Activated CD4-positive, alpha-beta T cell treated with anti-CD3 and anti-CD28 coated beads for 36 hours (primary cell): ENCODE measurements at regions not wholly inside any gene's neighbourhood (a gene's known extent, or its start where the extent isn't known, plus 50 kb on each side); places are given as distances from the start of the nearest gene placed in this dataset.

ENCODE experiments used
- ATAC-seq: fragments of 200-7000 bp; cut with Tn5 transposase; one replicate; pipeline ENCODE4 v1.10.0; 2021; ENCODE audit warnings: mild to moderate bottlenecking, moderate library complexity
- CTCF ChIA-PET: fragments of 350-600 bp; sonication (Branson Sonifier 250); formaldehyde crosslinking; loops from one replicate; lab custom pipeline; 2021; ENCODE audit warnings: antibody characterized with exemption; lab: Charles Lee
- POLR2A ChIA-PET: fragments of 350-600 bp; sonication (Branson Sonifier 250); formaldehyde crosslinking; loops from one replicate; lab custom pipeline; 2021; ENCODE audit warnings: antibody characterized with exemption, inconsistent platforms; lab: Charles Lee
- DNase-seq: peaks from one replicate; pipeline ENCODE4 v3.0.0-alpha.2; 2020
- H3K27ac Mint-ChIP-seq: one replicate; pipeline ENCODE4 v1.8.0; 2021; ENCODE audit warnings: mixed read lengths
- H3K27me3 Mint-ChIP-seq: one replicate; pipeline ENCODE4 v1.8.0; 2021; ENCODE audit warnings: mixed read lengths
- H3K36me3 Mint-ChIP-seq: one replicate; pipeline ENCODE4 v1.8.0; 2021; ENCODE audit warnings: low read depth, mixed read lengths
- H3K4me1 Mint-ChIP-seq: one replicate; pipeline ENCODE4 v1.8.0; 2021; ENCODE audit warnings: mixed read lengths
- H3K4me3 Mint-ChIP-seq: one replicate; pipeline ENCODE4 v1.8.0; 2021; ENCODE audit warnings: mild to moderate bottlenecking, moderate library complexity, mixed read lengths
- H3K9me3 Mint-ChIP-seq: one replicate; pipeline ENCODE4 v1.8.0; 2021; ENCODE audit warnings: low read depth, mixed read lengths
- intact Hi-C, 2 experiments: fragments of 100-400 bp; cut with DNase I in 1 of 2; cut with micrococcal nuclease in 1 of 2; formaldehyde crosslinking; loops; one replicate each; pipeline versions ENCODE4 v1.14.2 to v1.15.1; 2022 to 2024; cut with DNase I, micrococcal nuclease

DNA sequence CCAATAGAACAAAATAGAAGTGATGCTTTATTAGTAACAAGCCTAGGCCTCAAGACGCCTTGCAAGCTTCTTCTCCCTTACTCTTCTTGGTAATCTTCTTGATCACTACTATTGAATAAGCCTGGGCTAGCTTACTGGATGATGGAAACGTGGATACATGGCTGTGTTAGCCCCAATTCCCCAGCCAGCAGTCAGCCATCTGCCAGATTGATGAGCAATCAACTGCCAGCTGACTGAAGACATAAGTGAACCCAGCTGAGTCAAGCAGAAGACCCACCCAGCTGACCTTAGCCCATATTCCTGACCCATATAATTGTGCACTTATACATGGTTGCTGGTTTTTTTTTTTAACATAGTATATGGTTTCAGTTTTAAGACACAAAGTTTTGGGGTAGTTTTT lies 130.4 kb downstream of the DHX15 start:
- no peak for DNase-seq
- CTCF ChIA-PET = no interaction called here
- ATAC-seq = no peak
- H3K9me3 Mint-ChIP-seq = peaks cover 2% of the 10 kb centered on the region
- intact Hi-C loops = no loop called here
- H3K27ac Mint-ChIP-seq = no peak overlapping the region
- no peak overlapping the region for H3K4me3 Mint-ChIP-seq
- POLR2A ChIA-PET = no interaction called here
- peaks cover 27% of the 10 kb centered on the region for H3K27me3 Mint-ChIP-seq
- H3K36me3 Mint-ChIP-seq = no peaks in the 10 kb centered on the region
- no peaks in the 10 kb centered on the region for H3K4me1 Mint-ChIP-seq

DNA sequence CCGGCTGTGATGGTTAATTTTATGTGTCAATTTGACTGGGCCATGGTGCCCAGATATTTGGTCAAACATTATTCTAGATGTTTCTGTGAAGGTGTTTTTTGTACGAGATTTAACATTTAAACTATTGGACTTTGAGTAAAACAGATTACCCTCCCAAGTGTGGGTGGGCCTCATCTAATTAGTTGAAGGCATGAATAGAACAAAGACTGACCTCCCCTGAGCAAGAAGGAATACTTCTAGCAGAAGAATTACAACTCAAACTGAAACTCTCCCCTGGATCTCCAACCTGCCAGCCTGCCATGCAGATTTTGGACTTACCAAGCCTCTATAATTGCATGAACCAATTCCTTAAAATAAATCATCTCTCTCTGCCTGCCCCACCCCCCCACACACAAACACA lies 132.5 kb downstream of the DHX15 start:
- intact Hi-C loops = no loop called here
- ATAC-seq (no peak), DNase-seq (no peak)
- no peak overlapping the region for H3K27ac Mint-ChIP-seq
- H3K9me3 Mint-ChIP-seq = peaks cover 2% of the 10 kb centered on the region
- CTCF ChIA-PET = no interaction called here
- POLR2A ChIA-PET = no interaction called here
- H3K36me3 Mint-ChIP-seq = no peaks in the 10 kb centered on the region
- H3K27me3 Mint-ChIP-seq = peaks cover 33% of the 10 kb centered on the region
- no peak overlapping the region for H3K4me3 Mint-ChIP-seq
- no peaks in the 10 kb centered on the region for H3K4me1 Mint-ChIP-seq

DNA sequence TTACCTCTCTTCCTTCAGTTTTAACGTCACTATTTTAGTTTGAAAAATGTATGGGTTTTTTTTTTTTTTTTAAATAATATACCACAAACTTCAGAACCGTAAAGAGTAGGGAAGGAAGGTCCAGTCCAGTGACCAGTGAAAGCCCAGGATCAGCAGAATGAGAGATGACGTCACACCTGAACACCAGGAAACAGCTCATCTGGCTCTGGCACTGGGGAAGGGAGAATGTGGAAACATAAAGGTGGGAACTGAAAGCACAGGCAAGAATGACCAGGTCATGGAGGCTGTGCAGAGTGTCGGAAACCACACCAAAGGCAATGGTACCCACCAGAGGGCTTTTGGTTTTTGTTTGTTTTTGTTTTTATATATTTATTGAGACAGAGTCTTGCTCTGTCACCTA lies 141.2 kb downstream of the DHX15 start:
- POLR2A ChIA-PET = no interaction called here
- ATAC-seq (no peak), DNase-seq (no peak)
- Mint-ChIP-seq H3K27ac (no peak overlapping the region), H3K4me1 (no peaks in the 10 kb centered on the region), H3K4me3 (no peak overlapping the region), H3K9me3 (no peaks in the 10 kb centered on the region), H3K36me3 (no peaks in the 10 kb centered on the region), H3K27me3 (peaks cover 19% of the 10 kb centered on the region)
- intact Hi-C loops = no loop called here
- CTCF ChIA-PET = interaction anchor here (0.9 kb wide), 1 partner anchor 10 kb away, joined by 4 read pairs; no protein-coding TSS in a partner anchor

DNA sequence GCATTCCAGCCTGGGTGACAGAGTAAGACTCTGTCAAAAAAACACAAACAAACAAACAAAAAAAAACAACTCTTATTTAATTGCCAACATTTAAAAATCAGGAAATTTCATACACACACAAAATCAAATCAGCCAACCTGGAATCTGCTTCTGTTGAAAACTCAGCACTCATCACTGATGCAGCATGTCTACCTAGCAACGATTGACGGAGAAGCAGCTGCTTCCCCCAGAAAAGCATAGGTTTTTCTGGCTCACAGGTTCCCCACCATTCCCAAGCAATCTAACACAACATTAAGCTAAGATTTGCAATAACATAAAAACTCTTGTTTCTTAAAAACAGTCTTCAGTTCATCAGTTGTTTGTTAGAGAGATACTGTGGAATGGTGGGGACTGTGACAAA lies 143.6 kb downstream of the DHX15 start:
- POLR2A ChIA-PET = interaction anchor here (0.6 kb wide), 1 partner anchor 535 kb away, joined by 3 read pairs; no protein-coding TSS in a partner anchor
- no peak for ATAC-seq

DNA sequence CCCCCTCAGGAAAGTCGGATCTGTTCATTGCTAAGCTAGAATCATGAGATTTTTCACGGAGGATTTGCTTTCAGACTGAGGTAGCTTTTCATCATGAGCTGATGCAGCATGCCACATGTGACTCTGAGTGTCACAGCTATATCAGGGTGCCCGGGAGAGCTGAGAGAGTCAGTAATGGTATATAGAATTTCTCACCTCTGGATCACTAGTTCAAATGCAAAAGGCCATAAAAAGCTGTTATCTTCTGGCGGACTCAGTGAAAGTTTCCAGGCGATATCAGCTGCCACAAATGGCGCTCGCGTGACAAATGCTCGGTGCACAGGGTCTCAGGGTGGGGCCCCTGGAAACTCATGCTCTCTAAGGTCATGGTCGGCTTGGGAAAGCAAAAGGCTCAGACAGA lies 150.1 kb downstream of the DHX15 start:
- H3K27me3 Mint-ChIP-seq = peaks cover 13% of the 10 kb centered on the region
- no peak overlapping the region for H3K4me3 Mint-ChIP-seq
- H3K36me3 Mint-ChIP-seq = no peaks in the 10 kb centered on the region
- CTCF ChIA-PET = interaction anchor here (1.2 kb wide), 1 partner anchor 16 kb away, joined by 5 read pairs; no protein-coding TSS in a partner anchor
- intact Hi-C loops = no loop called here
- ATAC-seq = no peak
- no peak overlapping the region for H3K27ac Mint-ChIP-seq
- POLR2A ChIA-PET = no interaction called here
- H3K4me1 Mint-ChIP-seq = no peaks in the 10 kb centered on the region
- no peak for DNase-seq
- H3K9me3 Mint-ChIP-seq = no peaks in the 10 kb centered on the region

More for the DNA sequence above, 143.6 kb downstream of the DHX15 start:
- Mint-ChIP-seq H3K4me1 (no peaks in the 10 kb centered on the region), H3K9me3 (no peaks in the 10 kb centered on the region), H3K4me3 (no peak overlapping the region), H3K27me3 (peaks cover 17% of the 10 kb centered on the region), H3K27ac (no peak overlapping the region), H3K36me3 (no peaks in the 10 kb centered on the region)
- CTCF ChIA-PET = no interaction called here
- DNase-seq = no peak
- intact Hi-C loops = no loop called here

DNA sequence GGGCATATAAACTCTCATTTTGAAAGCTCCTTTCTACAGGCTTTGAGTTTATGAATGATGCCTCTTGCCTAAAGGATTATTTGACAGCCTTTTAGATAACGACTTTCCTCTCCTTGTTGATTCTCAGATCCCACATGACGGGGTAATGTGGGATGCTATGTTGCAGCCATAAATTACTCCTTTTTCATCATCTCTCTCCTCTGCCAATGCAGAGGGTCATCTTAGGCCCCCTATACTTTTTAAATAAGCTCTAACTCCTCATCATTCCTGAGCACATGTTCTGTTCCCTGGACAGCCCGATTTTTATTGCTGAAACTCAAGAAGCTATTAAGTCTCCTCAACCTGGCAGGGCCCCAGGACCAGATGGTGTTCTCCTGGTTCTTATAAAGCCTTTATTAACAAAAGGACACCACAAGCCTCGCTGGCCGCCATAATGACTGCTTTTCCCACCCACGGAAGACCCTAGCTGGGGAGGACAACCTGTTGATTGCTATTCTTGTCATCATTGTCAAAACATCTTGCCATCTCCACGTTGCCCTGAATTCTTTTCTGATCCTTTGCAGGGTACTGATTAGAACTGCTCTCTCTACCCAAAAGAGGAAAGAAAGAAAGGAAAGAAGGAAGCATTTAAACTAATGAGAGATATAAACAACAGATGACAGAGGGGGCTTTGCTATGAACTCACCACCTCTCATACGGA lies 150.7 kb downstream of the DHX15 start:
- Mint-ChIP-seq H3K36me3 (no peaks in the 10 kb centered on the region), H3K27ac (no peak overlapping the region), H3K9me3 (no peaks in the 10 kb centered on the region), H3K27me3 (peaks cover 15% of the 10 kb centered on the region), H3K4me1 (no peaks in the 10 kb centered on the region), H3K4me3 (no peak overlapping the region)
- no peak for ATAC-seq
- intact Hi-C loops = no loop called here
- no peak for DNase-seq
- CTCF ChIA-PET = interaction anchor here (0.7 kb wide), 1 partner anchor 10 kb away, joined by 4 read pairs; no protein-coding TSS in a partner anchor
- POLR2A ChIA-PET = no interaction called here

DNA sequence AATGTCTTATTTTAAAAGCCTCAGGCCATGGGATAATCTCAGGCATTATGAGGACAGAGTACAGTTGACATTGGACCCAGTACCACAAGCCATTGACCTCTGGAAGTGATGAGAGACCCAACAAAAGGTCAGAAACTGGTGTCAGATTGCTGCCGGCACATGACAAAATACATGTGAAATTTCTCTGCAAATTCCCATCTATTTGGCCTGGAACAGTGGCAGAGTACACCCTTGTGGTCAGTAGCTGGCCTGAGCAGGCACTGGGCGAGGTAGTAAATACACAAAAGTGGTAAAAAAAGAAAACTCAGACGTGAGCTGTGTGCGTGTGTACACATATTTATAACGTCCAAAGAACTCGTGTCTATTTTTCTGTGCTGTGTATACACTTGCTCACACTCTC lies 155.5 kb downstream of the DHX15 start:
- Mint-ChIP-seq H3K27me3 (peaks cover 7% of the 10 kb centered on the region), H3K4me1 (no peaks in the 10 kb centered on the region), H3K27ac (no peak overlapping the region), H3K9me3 (no peaks in the 10 kb centered on the region), H3K36me3 (no peaks in the 10 kb centered on the region), H3K4me3 (no peak overlapping the region)
- ChIA-PET CTCF (no interaction called here), POLR2A (no interaction called here)
- DNase-seq = no peak
- ATAC-seq = no peak
- intact Hi-C loops = no loop called here

DNA sequence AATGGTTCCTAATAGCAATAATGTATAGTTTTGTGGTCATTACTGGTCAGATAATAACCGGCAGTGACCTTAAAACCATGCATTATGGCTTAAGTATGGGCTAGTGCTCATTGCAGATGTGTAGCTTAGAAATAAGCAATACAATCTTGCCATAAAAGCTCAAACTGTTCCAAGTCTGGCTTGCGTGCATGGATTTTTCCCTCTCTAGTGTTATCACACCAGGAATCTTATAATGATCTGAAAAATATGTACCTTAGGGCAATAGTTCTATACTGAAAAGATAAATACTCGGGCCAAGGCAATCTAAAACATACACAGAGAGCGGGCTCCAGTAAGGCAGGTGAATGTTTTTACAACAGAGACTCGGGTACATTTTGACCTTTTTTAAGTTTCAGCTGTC lies 157.8 kb downstream of the DHX15 start:
- CTCF ChIA-PET = no interaction called here
- POLR2A ChIA-PET = no interaction called here
- Mint-ChIP-seq H3K27me3 (peaks cover 3% of the 10 kb centered on the region), H3K4me3 (no peak overlapping the region), H3K36me3 (no peaks in the 10 kb centered on the region), H3K9me3 (no peaks in the 10 kb centered on the region), H3K4me1 (no peaks in the 10 kb centered on the region), H3K27ac (no peak overlapping the region)
- DNase-seq (no peak), ATAC-seq (no peak)
- intact Hi-C loops = no loop called here

DNA sequence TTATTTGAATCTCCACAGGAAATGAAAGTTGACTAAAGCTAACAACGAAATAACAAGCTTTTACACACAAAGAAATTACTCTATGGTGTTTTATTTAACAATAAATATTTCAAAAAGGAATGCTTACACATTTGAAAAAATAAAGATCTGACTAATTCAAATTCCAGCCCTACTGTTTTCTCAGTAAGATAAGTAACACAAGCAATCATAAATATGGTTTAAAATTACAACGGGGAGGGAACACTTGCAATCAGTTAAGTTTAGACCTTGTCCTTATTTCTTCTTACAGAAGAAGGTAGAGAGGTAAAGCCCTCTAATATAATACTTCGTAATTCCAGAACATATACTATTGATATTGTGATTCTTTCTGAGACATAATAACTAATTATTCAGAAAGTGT lies 158.5 kb downstream of the DHX15 start:
- H3K4me3 Mint-ChIP-seq = no peak overlapping the region
- ChIA-PET CTCF (interaction anchor here (0.5 to 0.6 kb wide), 2 partner anchors 439 to 1253 kb away, joined by 3 to 4 read pairs; no protein-coding TSS in a partner anchor), POLR2A (no interaction called here)
- H3K9me3 Mint-ChIP-seq = no peaks in the 10 kb centered on the region
- H3K27ac Mint-ChIP-seq = no peak overlapping the region
- no peak for DNase-seq
- peaks cover 3% of the 10 kb centered on the region for H3K27me3 Mint-ChIP-seq
- H3K4me1 Mint-ChIP-seq = no peaks in the 10 kb centered on the region
- no peaks in the 10 kb centered on the region for H3K36me3 Mint-ChIP-seq
- intact Hi-C loops = no loop called here
- ATAC-seq = no peak

DNA sequence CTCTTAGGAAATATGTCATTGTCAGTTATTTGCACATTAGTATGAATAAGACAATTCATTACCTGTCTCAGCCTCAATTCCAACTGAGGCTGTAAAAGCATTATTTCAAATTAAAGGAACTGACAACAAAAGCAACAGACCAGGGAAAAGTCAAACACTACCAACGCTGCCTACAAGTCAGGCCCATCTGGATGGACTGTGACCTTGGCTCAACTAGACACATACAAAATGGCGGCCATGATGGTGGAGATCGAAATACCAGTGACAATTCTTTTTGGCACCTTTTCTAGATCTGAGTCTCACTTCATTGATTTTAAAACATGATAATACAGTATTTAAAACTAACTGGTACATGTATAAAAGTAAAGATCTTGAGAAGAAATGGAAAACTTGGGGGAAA lies 160.7 kb downstream of the DHX15 start:
- CTCF ChIA-PET = no interaction called here
- H3K4me1 Mint-ChIP-seq = peaks cover 3% of the 10 kb centered on the region
- ATAC-seq (no peak), DNase-seq (no peak)
- H3K4me3 Mint-ChIP-seq = no peak overlapping the region
- no peak overlapping the region for H3K27ac Mint-ChIP-seq
- POLR2A ChIA-PET = no interaction called here
- peaks cover 1% of the 10 kb centered on the region for H3K27me3 Mint-ChIP-seq
- intact Hi-C loops = no loop called here
- H3K9me3 Mint-ChIP-seq = no peaks in the 10 kb centered on the region
- H3K36me3 Mint-ChIP-seq = no peaks in the 10 kb centered on the region

DNA sequence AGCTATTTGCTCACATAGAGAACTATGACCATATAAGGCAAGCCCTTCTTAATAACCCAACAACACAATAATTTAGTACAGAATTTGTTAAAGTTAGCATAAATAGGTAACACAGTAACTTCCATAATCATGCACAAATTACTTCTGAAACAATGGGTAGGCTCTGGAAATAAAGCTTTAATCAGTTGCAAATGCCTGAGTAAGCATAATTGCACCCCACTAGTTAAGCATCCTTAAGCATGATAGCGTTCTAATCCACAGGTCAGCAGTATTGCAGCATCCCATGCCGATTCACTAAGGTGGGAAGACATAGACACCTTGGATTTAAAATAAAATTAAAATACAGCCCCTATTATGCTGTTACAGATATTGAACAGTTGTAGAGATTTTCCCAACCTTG lies 161.7 kb downstream of the DHX15 start:
- ATAC-seq (no peak), DNase-seq (no peak)
- Mint-ChIP-seq H3K4me1 (peaks cover 3% of the 10 kb centered on the region), H3K27ac (no peak overlapping the region), H3K36me3 (no peaks in the 10 kb centered on the region), H3K9me3 (no peaks in the 10 kb centered on the region), H3K27me3 (peaks cover 1% of the 10 kb centered on the region), H3K4me3 (no peak overlapping the region)
- POLR2A ChIA-PET = no interaction called here
- intact Hi-C loops = no loop called here
- CTCF ChIA-PET = interaction anchor here (0.8 kb wide), 1 partner anchor 112 kb away, joined by 4 read pairs; no protein-coding TSS in a partner anchor
